ENCODE measurements at regions not wholly inside any gene's neighbourhood (a gene's known extent, or its start where the extent isn't known, plus 50 kb on each side); places are given as distances from the start of the nearest gene placed in this dataset.

GRCh38 chr11:76291576-76292526 lies 85.5 kb upstream of the WNT11 start:
- Histone ChIP-seq H3K9me1 (replicated peaks; ENCODE audit: control insufficient read depth, extremely low read depth, insufficient read depth, low read length) (no peaks in the 10 kb centered on the region), H4K20me1 (replicated peaks; ENCODE audit: control insufficient read depth, extremely low read depth, insufficient read depth, low read length) (no peaks in the 10 kb centered on the region), H2AFZ (ENCODE audit: low read depth, low read length) (no peak overlapping the region), H3K36me3 (ENCODE audit: control insufficient read depth in 2 of 2, extremely low read depth in 1 of 2, insufficient read depth in 2 of 2, low read length in 2 of 2) (no peaks in the 10 kb centered on the region), H3K9me3 (replicated peaks; ENCODE audit: control insufficient read depth, insufficient read depth, low read length) (no peaks in the 10 kb centered on the region), H3K27ac (ENCODE audit: insufficient read depth, low read depth, low read length) (no peak overlapping the region), H3K9ac (replicated peaks; ENCODE audit: extremely low read depth, insufficient read depth, low read length) (no peak overlapping the region), H3K27me3 (ENCODE audit: control insufficient read depth in 2 of 2, insufficient read depth in 2 of 2, low read length in 2 of 2) (no peaks in the 10 kb centered on the region), H3K4me3 (replicated peaks in 1 of 3; ENCODE audit: insufficient read depth in 1 of 3, low read depth in 1 of 3, low read length in 3 of 3) (no peak overlapping the region), H3K4me2 (ENCODE audit: insufficient read depth, low read length) (no peak overlapping the region), H3K4me1 (ENCODE audit: control insufficient read depth, extremely low read depth, insufficient read depth, low read length) (peaks cover 7% of the 10 kb centered on the region), H3K79me2 (ENCODE audit: control insufficient read depth, insufficient read depth, low read length) (no peaks in the 10 kb centered on the region)
- intact Hi-C loops (cut with micrococcal nuclease), result no loop called here
- no peak for TF ChIP-seq FOS (IDR thresholded peaks at IDR 0.05; ENCODE audit: borderline replicate concordance, insufficient read depth, low read length)
- TF ChIP-seq MAX (IDR thresholded peaks at IDR 0.05; ENCODE audit: insufficient read depth, insufficient read length), result no peak
- TF ChIP-seq EZH2 (IDR thresholded peaks at IDR 0.05; ENCODE audit: borderline replicate concordance, low read depth, low read length, severe bottlenecking), result no peak
- no peak for TF ChIP-seq GATA2 (IDR thresholded peaks at IDR 0.05; ENCODE audit: insufficient read depth, insufficient read length, low read depth, low read length)
- POLR2A ChIA-PET, result no interaction called here
- no TSS peak for BruUV-seq (replicated peaks)
- dilution Hi-C loops (cut with MboI; ENCODE audit: extremely low pct_ligation_motif_present, low sequenced_read_pairs), result no loop called here
- FAIRE-seq (no peak), DNase-seq (ENCODE audit: low read depth, low spot score) (no peak)
- CTCF ChIA-PET, result no interaction called here
